K562 (cell line): ENCODE measurements at regions not wholly inside any gene's neighbourhood (a gene's known extent, or its start where the extent isn't known, plus 50 kb on each side); places are given as distances from the start of the nearest gene placed in this dataset.
"Not testable (repeated sequence)": the region's sequence is repeated elsewhere in the genome, so short reads cannot be mapped to it uniquely, and the experiment has no call there.

Experiments
- ATAC-seq: fragments of 200-7000 bp; cut with Tn5 transposase; 3 replicates; pipeline ENCODE4 v1.9.1; 2020; ENCODE audit warnings: moderate library complexity
- BruUV-seq: library from RNA; stranded (reverse); fragments of 400-500 nt; replicated peaks from 2 replicates; lab custom pipeline; 2021; lab: Mats Ljungman, UMichigan
- CTCF ChIA-PET: fragments of 300-600 bp; formaldehyde crosslinking; extraction: SDS; loops from one replicate; lab custom pipeline; 2021; ENCODE audit warnings: low intra/inter-chr PET ratio; lab: Yijun Ruan, JAX
- POLR2A ChIA-PET: fragments of 300-600, 350-650 bp; sonication (Branson Sonifier 250); formaldehyde crosslinking; extraction: SDS; loops from one replicate; lab custom pipeline; 2021; ENCODE audit warnings: antibody characterized with exemption, inconsistent platforms; lab: Yijun Ruan, JAX
- DNase-seq, 4 experiments: peaks; one replicate each; pipeline versions ENCODE4 v3.0.0 to v3.0.0-alpha.2; 2011 to 2018; ENCODE audit warnings: low spot score in 3 of 4, mixed read lengths in 3 of 4; ENCODE audit errors: extremely low read depth in 1 of 4
- FAIRE-seq: peaks from 2 replicates; lab custom pipeline; 2011; peaks lifted over from hg19 to GRCh38; lab: Jason Lieb, UNC
- H2AFZ ChIP-seq: 2 replicates; pipeline ENCODE4 v1.6.0; 2011; ENCODE audit warnings: low read depth, low read length, control low read depth, inconsistent platforms
- H3K27ac ChIP-seq: fragments of 200-600 bp; 3 replicates; pipeline ENCODE4 v1.8.0; 2011; ENCODE audit warnings: low read depth, mild to moderate bottlenecking, control low read depth, inconsistent platforms, low read length, moderate library complexity, mixed read lengths; ENCODE audit errors: extremely low read depth
- H3K27me3 ChIP-seq, 2 experiments: fragments of 300-600 bp in 1 of 2; 2 replicates in 1 of 2; 3 replicates in 1 of 2; pipeline versions ENCODE4 v1.6.0 to v1.8.0; 2011; ENCODE audit warnings: inconsistent platforms in 2 of 2, low read length in 2 of 2, mild to moderate bottlenecking in 1 of 2, mixed read lengths in 1 of 2, moderate library complexity in 1 of 2; ENCODE audit not compliant: control insufficient read depth in 2 of 2, insufficient read depth in 2 of 2
- H3K36me3 ChIP-seq: fragments of 300-600 bp; 3 replicates; pipeline ENCODE4 v1.8.0; 2011; ENCODE audit warnings: mild to moderate bottlenecking, low read length, inconsistent platforms; ENCODE audit not compliant: control insufficient read depth, insufficient read depth
- H3K4me1 ChIP-seq, 2 experiments: fragments of 200-600 bp in 1 of 2; replicated peaks in 1 of 2; 2 replicates in 1 of 2; 3 replicates in 1 of 2; pipeline versions ENCODE4 v1.5.1 to v1.8.0; 2011; ENCODE audit warnings: inconsistent platforms in 2 of 2, low read length in 2 of 2, mild to moderate bottlenecking in 1 of 2, mixed read lengths in 1 of 2, moderate library complexity in 1 of 2; ENCODE audit not compliant: control insufficient read depth in 2 of 2, insufficient read depth in 2 of 2
- H3K4me2 ChIP-seq: 2 replicates; pipeline ENCODE4 v1.6.1; 2011; ENCODE audit warnings: low read length, control low read depth, inconsistent platforms, mixed read lengths; ENCODE audit not compliant: insufficient read depth
- H3K4me3 ChIP-seq: fragments of 200-600 bp; sonication (generic), shearing (Covaris generic); 2 replicates; pipeline ENCODE4 v1.5.1; 2016; ENCODE audit warnings: control low read depth, inconsistent platforms
- H3K79me2 ChIP-seq: fragments of 200-600 bp; 3 replicates; pipeline ENCODE4 v1.8.0; 2011; ENCODE audit warnings: low read length, inconsistent platforms; ENCODE audit not compliant: control insufficient read depth, insufficient read depth
- H3K9ac ChIP-seq, 2 experiments: 2 replicates each; pipeline versions ENCODE4 v1.6.0 to v1.6.1; 2011; ENCODE audit warnings: low read depth in 2 of 2, low read length in 2 of 2, control low read depth in 1 of 2, inconsistent platforms in 1 of 2, mild to moderate bottlenecking in 1 of 2, mixed read lengths in 1 of 2; ENCODE audit not compliant: insufficient read depth in 1 of 2
- H3K9me1 ChIP-seq: one replicate; pipeline ENCODE4 v1.6.0; 2011; ENCODE audit warnings: inconsistent platforms, mild to moderate bottlenecking, low read length, moderate library complexity; ENCODE audit not compliant: control insufficient read depth, insufficient read depth
- H3K9me3 ChIP-seq: replicated peaks from 2 replicates; pipeline ENCODE4 v1.5.1; 2011; ENCODE audit warnings: low read depth, low read length, inconsistent platforms; ENCODE audit not compliant: control insufficient read depth, insufficient read depth
- H4K20me1 ChIP-seq: replicated peaks from 2 replicates; pipeline ENCODE4 v1.6.1; 2011; ENCODE audit warnings: low read length, inconsistent platforms, mixed read lengths; ENCODE audit not compliant: control insufficient read depth, insufficient read depth
- EGR1 ChIP-seq: fragments of 450-650 bp; conservative IDR thresholded peaks from 2 replicates; pipeline ENCODE4 v1.6.1; 2017; ENCODE audit warnings: mild to moderate bottlenecking
- FIP1L1 ChIP-seq: fragments of 200-400 bp; formaldehyde crosslinking; IDR thresholded peaks from 2 replicates; pipeline ENCODE4 v1.6.1; 2018; ENCODE audit warnings: mild to moderate bottlenecking, low read depth, low read length; ENCODE audit not compliant: poor library complexity, severe bottlenecking
- NCOA2 ChIP-seq, 2 experiments: fragments of 450-650 bp; IDR thresholded peaks; 2 replicates each; pipeline ENCODE4 v1.6.1; 2018; ENCODE audit warnings: mild to moderate bottlenecking in 2 of 2, moderate library complexity in 1 of 2; ENCODE audit not compliant: partially characterized antibody in 2 of 2
- NFIX ChIP-seq: fragments of 250-450 bp; sonication (Bioruptor Pico); IDR thresholded peaks from 2 replicates; pipeline ENCODE4 v1.4.0; 2020; ENCODE audit warnings: low read depth, mild to moderate bottlenecking, moderate library complexity
- STAG1 ChIP-seq: sonication (generic); formaldehyde crosslinking; IDR thresholded peaks from 2 replicates; pipeline ENCODE4 v1.5.0; 2020; ENCODE audit warnings: missing genetic modification reagents, borderline replicate concordance
- STAT6 ChIP-seq: sonication (generic); formaldehyde crosslinking; IDR thresholded peaks from 2 replicates; pipeline ENCODE4 v1.8.1; 2023; ENCODE audit warnings: mild to moderate bottlenecking, missing genetic modification reagents
- THRB ChIP-seq: fragments of 450-650 bp; formaldehyde crosslinking; conservative IDR thresholded peaks from 2 replicates; pipeline ENCODE4 v1.4.0; 2022; ENCODE audit warnings: mild to moderate bottlenecking, missing genetic modification characterization
- ZKSCAN1 ChIP-seq: fragments of 150-350 bp; IDR thresholded peaks from 2 replicates; pipeline ENCODE4 v1.6.1; 2016; ENCODE audit warnings: low read depth, low read length
- ZNF197 ChIP-seq: fragments of 200-800 bp; sonication (Bioruptor generic); IDR thresholded peaks from 2 replicates; pipeline ENCODE4 v1.6.1; 2016; ENCODE audit warnings: low read depth, missing genetic modification characterization, missing compliant biosample characterization
- WGBS: fragments of 100-300 bp; shearing (Covaris generic); methylation state at CpG from one replicate; pipeline ENCODE4 v1.1.6; 2016; ENCODE audit warnings: low coverage, mixed read lengths; ENCODE audit not compliant: insufficient coverage; ENCODE audit errors: missing lambda C conversion rate; 5-methylcytosine and 5-hydroxymethylcytosine counted together
- in situ Hi-C: fragments of 300-500 bp; cut with MboI; formaldehyde crosslinking; loops from 4 replicates; pipeline ENCODE4 v1.15.0; 2018; ENCODE audit warnings: inconsistent platforms, mixed read lengths
- intact Hi-C: fragments of 100-400 bp; cut with micrococcal nuclease; formaldehyde crosslinking; loops from 2 replicates; pipeline ENCODE4 v1.14.2; 2022

DNA sequence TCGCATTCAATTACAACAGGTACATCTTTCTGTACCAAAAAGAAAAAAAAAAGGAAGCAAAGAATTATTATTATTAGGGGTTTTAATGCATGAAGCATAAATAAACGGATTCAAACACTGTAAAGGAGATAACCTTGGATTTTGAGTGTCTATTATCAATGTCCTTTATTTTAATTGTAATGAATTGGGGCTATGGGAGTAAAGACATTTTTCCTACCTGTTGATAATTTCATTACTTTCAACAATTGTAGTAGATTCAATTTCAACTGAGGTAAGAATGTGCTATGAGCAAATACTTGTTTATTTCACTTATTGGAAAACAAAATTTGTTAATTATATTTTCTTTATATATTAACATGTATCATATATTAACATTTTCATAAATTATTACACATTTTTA is 855.6 kb downstream of the KCNJ2 start (continued):
- TF ChIP-seq ZNF197 (CRISPR knock-in tag), result no peak

DNA sequence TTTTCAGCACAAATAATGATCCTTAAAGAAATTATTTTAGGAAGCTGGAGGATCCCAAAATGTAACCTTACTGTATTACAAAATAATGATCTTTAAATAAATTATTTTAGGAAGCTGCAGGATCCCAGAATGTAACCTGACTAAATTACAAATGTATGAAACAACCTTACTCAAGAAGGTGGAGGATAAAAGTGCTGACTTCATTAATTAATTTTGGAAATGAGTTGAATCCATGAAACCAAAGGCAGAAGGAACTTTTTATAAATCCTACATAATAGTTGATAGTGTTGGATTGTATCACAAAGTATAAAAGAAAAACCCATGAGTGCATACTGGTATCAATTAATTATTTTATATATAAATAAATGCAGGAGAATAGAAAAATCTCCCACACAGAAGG is 859.9 kb downstream of the KCNJ2 start:
- POLR2A ChIA-PET, result no interaction called here
- in situ Hi-C loops, result no loop called here
- no peak overlapping the region for H3K4me3 ChIP-seq

GRCh38 chr17:71031286-71031685 is 862.0 kb downstream of the KCNJ2 start:
- H3K27me3 ChIP-seq, BruUV-seq, intact Hi-C loops, H3K9ac ChIP-seq, H3K4me3 ChIP-seq, POLR2A ChIA-PET, CTCF ChIA-PET, FAIRE-seq, H3K4me2 ChIP-seq, H3K79me2 ChIP-seq, in situ Hi-C loops, H3K9me3 ChIP-seq, ATAC-seq, H3K4me1 ChIP-seq, H3K36me3 ChIP-seq, H3K9me1 ChIP-seq, DNase-seq, H2AFZ ChIP-seq, H4K20me1 ChIP-seq, H3K27ac ChIP-seq: not testable (repeated sequence)
- WGBS, result 0% methylated on average over 1 of the region's 2 CpGs

More for the DNA sequence above, 859.9 kb downstream of the KCNJ2 start:
- no TSS peak for BruUV-seq
- Histone ChIP-seq H3K4me1 (no peaks in the 10 kb centered on the region), H3K9me3 (no peaks in the 10 kb centered on the region), H3K27ac (no peak overlapping the region), H3K9ac (no peak overlapping the region), H3K4me2 (no peak overlapping the region), H3K27me3 (no peaks in the 10 kb centered on the region)
- DNase-seq, result no peak
- no peak for FAIRE-seq
- TF ChIP-seq THRB (CRISPR knock-in tag) (no peak), NFIX (CRISPR knock-in tag) (no peak), STAT6 (CRISPR knock-in tag) (no peak), EGR1 (no peak), STAG1 (CRISPR knock-in tag) (no peak), NCOA2 (IDR thresholded peaks at IDR 0.05; ENCODE audit: partially characterized antibody in 2 of 2) (no peak), ZKSCAN1 (no peak), FIP1L1 (no peak)
- TF ChIP-seq, all 486 proteins: peak for 0
- no peak for ATAC-seq
- H2AFZ ChIP-seq, result no peak overlapping the region
- CTCF ChIA-PET, result no interaction called here
- no peaks in the 10 kb centered on the region for H3K9me1 ChIP-seq
- H4K20me1 ChIP-seq, result no peaks in the 10 kb centered on the region
- no peaks in the 10 kb centered on the region for H3K36me3 ChIP-seq
- intact Hi-C loops, result no loop called here
- H3K79me2 ChIP-seq, result no peaks in the 10 kb centered on the region
